ENCODE measurements at regions not wholly inside any gene's neighbourhood (a gene's known extent, or its start where the extent isn't known, plus 50 kb on each side); places are given as distances from the start of the nearest gene placed in this dataset.
A peak's percentile ranks its signal among the peaks of the same experiment; 100 is the strongest.

GRCh38 chr2:225889452-225889851 lies 489.9 kb downstream of the NYAP2 start (continued):
- TF ChIP-seq U2AF1 (optimal IDR thresholded peaks at IDR 0.05; ENCODE audit: low read depth, low read length) (no peak), ZNF549 (CRISPR knock-in tag; IDR thresholded peaks at IDR 0.05) (no peak), ARID5B (CRISPR knock-in tag; IDR thresholded peaks at IDR 0.05) (peak; percentile 71; the same call in 1 of the 2 replicates), ZNF792 (CRISPR knock-in tag; IDR thresholded peaks at IDR 0.05) (0 out of 2 replicates have a peak, but pooled peaks have one; percentile 51), ZNF782 (CRISPR knock-in tag; IDR thresholded peaks at IDR 0.05; ENCODE audit: borderline replicate concordance) (no peak), MEIS2 (CRISPR knock-in tag; IDR thresholded peaks at IDR 0.05) (no peak), CC2D1A (CRISPR knock-in tag; IDR thresholded peaks at IDR 0.05) (no peak), RXRA (CRISPR knock-in tag; IDR thresholded peaks at IDR 0.05) (no peak), HOXD1 (CRISPR knock-in tag; IDR thresholded peaks at IDR 0.05) (no peak), HOXA3 (CRISPR knock-in tag; IDR thresholded peaks at IDR 0.05) (no peak), EEA1 (CRISPR knock-in tag; IDR thresholded peaks at IDR 0.05; ENCODE audit: borderline replicate concordance) (no peak), KDM5A (IDR thresholded peaks at IDR 0.05; ENCODE audit: borderline replicate concordance, low read length) (no peak), ZNF660 (CRISPR knock-in tag; IDR thresholded peaks at IDR 0.05; ENCODE audit: borderline replicate concordance, low read depth) (no peak), MED1 (CRISPR knock-in tag; IDR thresholded peaks at IDR 0.05) (0 out of 2 replicates have a peak, but pooled peaks have one; percentile 29), ZNF780A (CRISPR knock-in tag; IDR thresholded peaks at IDR 0.05) (no peak), KMT2A (CRISPR knock-in tag; IDR thresholded peaks at IDR 0.05) (no peak), RAD21 (CRISPR knock-in tag; IDR thresholded peaks at IDR 0.05) (peak; percentile 51; the same call in 1 of the 2 replicates), ZNF614 (CRISPR knock-in tag; IDR thresholded peaks at IDR 0.05; ENCODE audit: borderline replicate concordance) (no peak), MIXL1 (CRISPR knock-in tag; IDR thresholded peaks at IDR 0.05) (0 out of 2 replicates have a peak, but pooled peaks have one; percentile 33), AKNA (CRISPR knock-in tag; IDR thresholded peaks at IDR 0.05; ENCODE audit: borderline replicate concordance) (no peak), ZFP37 (CRISPR knock-in tag; IDR thresholded peaks at IDR 0.05; ENCODE audit: borderline replicate concordance) (no peak), ZNF460 (CRISPR knock-in tag; IDR thresholded peaks at IDR 0.05; ENCODE audit: borderline replicate concordance) (no peak), REL (CRISPR knock-in tag; conservative IDR thresholded peaks at IDR 0.05) (no peak), ZNF292 (CRISPR knock-in tag; IDR thresholded peaks at IDR 0.05; ENCODE audit: borderline replicate concordance, low read depth) (no peak)
